Mesendoderm (in vitro differentiated cells): ENCODE measurements at regions not wholly inside any gene's neighbourhood (a gene's known extent, or its start where the extent isn't known, plus 50 kb on each side); places are given as distances from the start of the nearest gene placed in this dataset.

Source experiments
- DNase-seq: peaks from one replicate; pipeline ENCODE4 v3.0.0; 2013
- H2AK5ac ChIP-seq: 2 replicates; pipeline ENCODE4 v1.6.1; 2013; ENCODE audit warnings: low read length, inconsistent platforms
- H2BK120ac ChIP-seq: 2 replicates; pipeline ENCODE4 v1.6.1; 2013; ENCODE audit warnings: low read depth, mild to moderate bottlenecking, low read length, moderate library complexity, mixed read lengths
- H2BK15ac ChIP-seq: replicated peaks from 2 replicates; pipeline ENCODE4 v1.6.1; 2013; ENCODE audit warnings: low read depth, mild to moderate bottlenecking, moderate library complexity
- H2BK5ac ChIP-seq: 2 replicates; pipeline ENCODE4 v1.6.1; 2013; ENCODE audit warnings: low read length, inconsistent platforms
- H3K18ac ChIP-seq: 2 replicates; pipeline ENCODE4 v1.6.1; 2013; ENCODE audit warnings: mild to moderate bottlenecking, low read length, mixed read lengths
- H3K23ac ChIP-seq: one replicate; pipeline ENCODE4 v1.6.1; 2013; ENCODE audit warnings: low read length
- H3K27ac ChIP-seq: 2 replicates; pipeline ENCODE4 v1.5.1; 2013; ENCODE audit warnings: low read depth, mild to moderate bottlenecking, inconsistent platforms, low read length, moderate library complexity
- H3K27me3 ChIP-seq: 2 replicates; pipeline ENCODE4 v1.6.1; 2013; ENCODE audit warnings: low read length, control low read depth, mild to moderate bottlenecking, inconsistent platforms; ENCODE audit not compliant: insufficient read depth, poor library complexity
- H3K36me3 ChIP-seq: 2 replicates; pipeline ENCODE4 v1.6.1; 2013; ENCODE audit warnings: low read length, inconsistent platforms; ENCODE audit not compliant: control insufficient read depth, insufficient read depth
- H3K4ac ChIP-seq: one replicate; pipeline ENCODE4 v1.6.1; 2013; ENCODE audit warnings: low read depth, mild to moderate bottlenecking, low read length, moderate library complexity
- H3K4me1 ChIP-seq: 2 replicates; pipeline ENCODE4 v1.6.1; 2013; ENCODE audit warnings: low read depth, low read length, inconsistent platforms; ENCODE audit not compliant: control insufficient read depth
- H3K4me2 ChIP-seq: 2 replicates; pipeline ENCODE4 v1.6.1; 2013; ENCODE audit warnings: low read length
- H3K4me3 ChIP-seq: 2 replicates; pipeline ENCODE4 v1.5.1; 2013; ENCODE audit warnings: mild to moderate bottlenecking, low read length
- H3K56ac ChIP-seq: one replicate; pipeline ENCODE4 v1.6.1; 2013; ENCODE audit warnings: low read length
- H3K79me1 ChIP-seq: 2 replicates; pipeline ENCODE4 v1.6.1; 2013; ENCODE audit warnings: low read length, inconsistent platforms
- H3K79me2 ChIP-seq: 2 replicates; pipeline ENCODE4 v1.6.1; 2013; ENCODE audit warnings: mild to moderate bottlenecking, low read length; ENCODE audit not compliant: control insufficient read depth, insufficient read depth
- H3K9ac ChIP-seq: 2 replicates; pipeline ENCODE4 v1.6.1; 2013; ENCODE audit warnings: low read length, inconsistent platforms
- H4K5ac ChIP-seq: one replicate; pipeline ENCODE4 v1.6.1; 2013; ENCODE audit warnings: low read length
- H4K8ac ChIP-seq: one replicate; pipeline ENCODE4 v1.6.1; 2013; ENCODE audit warnings: low read depth, mild to moderate bottlenecking, control low read depth, low read length, moderate library complexity
- WGBS: extraction: QIAGEN DNeasy Blood & Tissue Kit; methylation state at CpG from one replicate; pipeline ENCODE4 v1.1.7; 2013; ENCODE audit warnings: low lambda C conversion rate, missing lambda C conversion rate; ENCODE audit not compliant: insufficient coverage; ENCODE audit errors: extremely low coverage; 5-methylcytosine and 5-hydroxymethylcytosine counted together

- peak; percentile 9 for DNase-seq
- H2AK5ac ChIP-seq: no peak overlapping the region
- H3K4me2 ChIP-seq: no peak overlapping the region
- H3K79me2 ChIP-seq: no peaks in the 10 kb centered on the region
- no peaks in the 10 kb centered on the region for H3K27me3 ChIP-seq
- no peak overlapping the region for H3K27ac ChIP-seq
- no peak overlapping the region for H3K9ac ChIP-seq
- WGBS: no CpG with 5 or more reads among the region's 5 CpGs
- no peaks in the 10 kb centered on the region for H3K4me1 ChIP-seq
- H3K18ac ChIP-seq: no peak overlapping the region
- H3K36me3 ChIP-seq: no peaks in the 10 kb centered on the region
- no peak overlapping the region for H4K8ac ChIP-seq
- H2BK120ac ChIP-seq: no peak overlapping the region
- no peak overlapping the region for H2BK15ac ChIP-seq
- H3K56ac ChIP-seq: no peak overlapping the region
- no peaks in the 10 kb centered on the region for H3K79me1 ChIP-seq
- no peak overlapping the region for H3K23ac ChIP-seq
- no peak overlapping the region for H2BK5ac ChIP-seq
- no peak overlapping the region for H3K4ac ChIP-seq
- no peak overlapping the region for H3K4me3 ChIP-seq
- H4K5ac ChIP-seq: no peak overlapping the region
These were observed 112.1 kb downstream of the IRX2 start for GRCh38 chr5:2639425-2639824.

- Histone ChIP-seq H3K4me2 (no peak overlapping the region), H3K79me2 (no peaks in the 10 kb centered on the region), H2BK15ac (no peak overlapping the region), H3K36me3 (no peaks in the 10 kb centered on the region), H3K9ac (no peak overlapping the region), H3K18ac (no peak overlapping the region), H2AK5ac (no peak overlapping the region), H3K4me1 (no peaks in the 10 kb centered on the region), H2BK120ac (no peak overlapping the region), H3K79me1 (no peaks in the 10 kb centered on the region), H3K4me3 (no peak overlapping the region), H3K56ac (no peak overlapping the region), H2BK5ac (no peak overlapping the region), H4K5ac (no peak overlapping the region), H3K4ac (no peak overlapping the region), H3K27me3 (no peaks in the 10 kb centered on the region), H3K27ac (no peak overlapping the region), H3K23ac (no peak overlapping the region), H4K8ac (no peak overlapping the region)
- DNase-seq: peak; percentile 39
- no CpG with 5 or more reads among the region's 11 CpGs for WGBS
These were observed 116.9 kb downstream of the IRX2 start for GRCh38 chr5:2634399-2635176.

- H2AK5ac ChIP-seq: no peak overlapping the region
- no peak overlapping the region for H2BK5ac ChIP-seq
- no peak overlapping the region for H3K9ac ChIP-seq
- no peak overlapping the region for H3K56ac ChIP-seq
- no peak overlapping the region for H4K5ac ChIP-seq
- DNase-seq: no peak
- H3K4me1 ChIP-seq: no peaks in the 10 kb centered on the region
- no peak overlapping the region for H2BK120ac ChIP-seq
- H3K4ac ChIP-seq: no peak overlapping the region
- H3K27me3 ChIP-seq: no peaks in the 10 kb centered on the region
- H2BK15ac ChIP-seq: no peak overlapping the region
- H3K36me3 ChIP-seq: no peaks in the 10 kb centered on the region
- no peak overlapping the region for H3K4me2 ChIP-seq
- no peaks in the 10 kb centered on the region for H3K79me1 ChIP-seq
- no peak overlapping the region for H3K27ac ChIP-seq
- no peak overlapping the region for H4K8ac ChIP-seq
- no CpG with 5 or more reads among the region's 15 CpGs for WGBS
- no peaks in the 10 kb centered on the region for H3K79me2 ChIP-seq
- no peak overlapping the region for H3K23ac ChIP-seq
- H3K18ac ChIP-seq: no peak overlapping the region
- no peak overlapping the region for H3K4me3 ChIP-seq
These were observed 117.5 kb downstream of the IRX2 start for GRCh38 chr5:2633992-2634391.

GRCh38 chr5:2631758-2632157 lies 119.7 kb downstream of the IRX2 start:
- H3K27ac ChIP-seq: no peak overlapping the region
- no peaks in the 10 kb centered on the region for H3K36me3 ChIP-seq

GRCh38 chr5:2629045-2629444 lies 122.4 kb downstream of the IRX2 start:
- Histone ChIP-seq H3K4me1 (no peaks in the 10 kb centered on the region), H3K4me3 (no peak overlapping the region), H2BK5ac (no peak overlapping the region), H4K8ac (no peak overlapping the region), H3K23ac (no peak overlapping the region), H2BK15ac (no peak overlapping the region), H3K18ac (no peak overlapping the region), H3K27ac (no peak overlapping the region), H3K79me2 (no peaks in the 10 kb centered on the region), H2BK120ac (no peak overlapping the region), H3K9ac (no peak overlapping the region), H3K56ac (no peak overlapping the region), H3K36me3 (no peaks in the 10 kb centered on the region), H2AK5ac (no peak overlapping the region), H3K4ac (no peak overlapping the region), H3K27me3 (no peaks in the 10 kb centered on the region), H3K4me2 (no peak overlapping the region), H3K79me1 (no peaks in the 10 kb centered on the region), H4K5ac (no peak overlapping the region)
- WGBS: no CpG with 5 or more reads among the region's 7 CpGs
- DNase-seq: peak; percentile 23

More at GRCh38 chr5:2631758-2632157, 119.7 kb downstream of the IRX2 start:
- no peak overlapping the region for H3K56ac ChIP-seq
- no peak overlapping the region for H3K4ac ChIP-seq
- no peaks in the 10 kb centered on the region for H3K4me1 ChIP-seq
- no peak overlapping the region for H2BK5ac ChIP-seq
- no peak overlapping the region for H3K4me3 ChIP-seq
- no peak overlapping the region for H2AK5ac ChIP-seq
- no peaks in the 10 kb centered on the region for H3K27me3 ChIP-seq
- no peaks in the 10 kb centered on the region for H3K79me1 ChIP-seq
- DNase-seq: no peak
- H2BK15ac ChIP-seq: no peak overlapping the region
- H4K8ac ChIP-seq: no peak overlapping the region
- no peak overlapping the region for H4K5ac ChIP-seq
- no peak overlapping the region for H3K9ac ChIP-seq
- H2BK120ac ChIP-seq: no peak overlapping the region
- no peaks in the 10 kb centered on the region for H3K79me2 ChIP-seq
- H3K23ac ChIP-seq: no peak overlapping the region
- no peak overlapping the region for H3K4me2 ChIP-seq
- no CpG with 5 or more reads among the region's 11 CpGs for WGBS
- no peak overlapping the region for H3K18ac ChIP-seq

GRCh38 chr5:2627867-2628266 lies 123.6 kb downstream of the IRX2 start:
- Histone ChIP-seq H3K4me3 (no peak overlapping the region), H3K56ac (no peak overlapping the region), H3K27me3 (no peaks in the 10 kb centered on the region), H3K18ac (no peak overlapping the region), H3K9ac (no peak overlapping the region), H2BK120ac (no peak overlapping the region), H3K79me2 (no peaks in the 10 kb centered on the region), H2AK5ac (no peak overlapping the region), H4K5ac (no peak overlapping the region), H3K4me1 (no peaks in the 10 kb centered on the region), H3K4me2 (no peak overlapping the region), H2BK5ac (no peak overlapping the region), H3K79me1 (no peaks in the 10 kb centered on the region), H2BK15ac (no peak overlapping the region), H3K36me3 (no peaks in the 10 kb centered on the region), H4K8ac (no peak overlapping the region), H3K27ac (no peak overlapping the region), H3K4ac (no peak overlapping the region), H3K23ac (no peak overlapping the region)
- WGBS: no CpG with 5 or more reads among the region's 13 CpGs
- no peak for DNase-seq
